ENCODE measurements at regions not wholly inside any gene's neighbourhood (a gene's known extent, or its start where the extent isn't known, plus 50 kb on each side); places are given as distances from the start of the nearest gene placed in this dataset.

- TF ChIP-seq RBM34 (IDR thresholded peaks at IDR 0.05; ENCODE audit: borderline replicate concordance, insufficient read depth, low read length) = no peak
- TF ChIP-seq ZNF551 (CRISPR knock-in tag; IDR thresholded peaks at IDR 0.05) = no peak
- no peak for TF ChIP-seq CBX8 (IDR thresholded peaks at IDR 0.05; ENCODE audit: borderline replicate concordance, extremely low read depth, low read depth, low read length, poor library complexity, severe bottlenecking)
- TF ChIP-seq NFE2 (IDR thresholded peaks at IDR 0.05; ENCODE audit: low read depth) = no peak
- TF ChIP-seq DMBX1 (CRISPR knock-in tag; IDR thresholded peaks at IDR 0.05; ENCODE audit: borderline replicate concordance) = peak; percentile 92; the same call in 1 of the 2 replicates
- TF ChIP-seq MEIS2 (IDR thresholded peaks at IDR 0.05; ENCODE audit: partially characterized antibody) = peak; percentile 99
- TF ChIP-seq GTF2B (IDR thresholded peaks at IDR 0.05; ENCODE audit: extremely low read depth, insufficient read length) = no peak
- TF ChIP-seq TRIM28 (IDR thresholded peaks at IDR 0.05) = no peak
- peak; percentile 68 for TF ChIP-seq MTA2 (IDR thresholded peaks at IDR 0.05; ENCODE audit: low read depth)
- TF ChIP-seq CEBPB (tag; IDR thresholded peaks at IDR 0.05) = peak; percentile 41
- peak; percentile 65 for TF ChIP-seq NCOR1 (IDR thresholded peaks at IDR 0.05)
- TF ChIP-seq ZNF609 (CRISPR knock-in tag; IDR thresholded peaks at IDR 0.05; ENCODE audit: borderline replicate concordance) = no peak
- TF ChIP-seq LCOR (CRISPR knock-in tag; IDR thresholded peaks at IDR 0.05) = no peak
- no peak for TF ChIP-seq ZNF41 (CRISPR knock-in tag; conservative IDR thresholded peaks at IDR 0.05)
- TF ChIP-seq PHF20 (IDR thresholded peaks at IDR 0.05; ENCODE audit: partially characterized antibody) = no peak
- no peak for TF ChIP-seq POLR2B (IDR thresholded peaks at IDR 0.05; ENCODE audit: low read depth, partially characterized antibody)
- TF ChIP-seq TFE3 (CRISPR knock-in tag; IDR thresholded peaks at IDR 0.05) = no peak
- no peak for TF ChIP-seq ATF1 (CRISPR knock-in tag; IDR thresholded peaks at IDR 0.05)
- peak; percentile 64 for TF ChIP-seq ATF1 (tag; IDR thresholded peaks at IDR 0.05)
- TF ChIP-seq ZNF239 (CRISPR knock-in tag; IDR thresholded peaks at IDR 0.05) = no peak
- no peak for TF ChIP-seq NCOA4 (IDR thresholded peaks at IDR 0.05; ENCODE audit: partially characterized antibody)
- no peak for TF ChIP-seq FOXM1 (IDR thresholded peaks at IDR 0.05; ENCODE audit: low read depth)
- no peak for TF ChIP-seq FOXM1 (CRISPR knock-in tag; IDR thresholded peaks at IDR 0.05; ENCODE audit: low read depth)
- no peak for TF ChIP-seq ZNF707 (CRISPR knock-in tag; conservative IDR thresholded peaks at IDR 0.05)
- no peak for TF ChIP-seq ZFX (CRISPR knock-in tag; IDR thresholded peaks at IDR 0.05)
- no peak for TF ChIP-seq NONO (IDR thresholded peaks at IDR 0.05; ENCODE audit: low read depth in 2 of 2, low read length in 1 of 2)
Measured at GRCh38 chr5:57042524-57042931, 90.6 kb upstream of the MIER3 start (continued).
